H1 (cell line): ENCODE measurements at regions not wholly inside any gene's neighbourhood (a gene's known extent, or its start where the extent isn't known, plus 50 kb on each side); places are given as distances from the start of the nearest gene placed in this dataset.

ENCODE experiments used
- CTCF ChIA-PET: fragments of 300-600 bp; sonication (Branson Sonifier 250); formaldehyde crosslinking; loops from one replicate; lab custom pipeline; 2021; ENCODE audit not compliant: partially characterized antibody; lab: Charles Lee
- POLR2A ChIA-PET: fragments of 300-600 bp; sonication (Branson Sonifier 250); formaldehyde crosslinking; loops from one replicate; lab custom pipeline; 2021; ENCODE audit warnings: inconsistent platforms; ENCODE audit not compliant: partially characterized antibody; lab: Charles Lee
- DNase-seq, 2 experiments: peaks; one replicate each; pipeline versions ENCODE4 v3.0.0 to v3.0.0-alpha.2; 2010 to 2022; ENCODE audit warnings: low spot score in 2 of 2, low read depth in 1 of 2, mixed read lengths in 1 of 2
- FAIRE-seq: peaks from 2 replicates; lab custom pipeline; 2011; peaks lifted over from hg19 to GRCh38; lab: Jason Lieb, UNC
- H2AFZ ChIP-seq: 2 replicates; pipeline ENCODE4 v1.8.1; 2012; ENCODE audit warnings: low read length, inconsistent platforms
- H2AK5ac ChIP-seq: 2 replicates; pipeline ENCODE4 v1.6.1; 2013; ENCODE audit warnings: low read depth, low read length
- H2BK120ac ChIP-seq: replicated peaks from 2 replicates; pipeline ENCODE3; 2013; ENCODE audit warnings: low read depth, low read length, inconsistent platforms
- H2BK12ac ChIP-seq: 2 replicates; pipeline ENCODE4 v1.6.1; 2013; ENCODE audit warnings: low read depth, low read length
- H2BK15ac ChIP-seq: 2 replicates; pipeline ENCODE4 v1.6.1; 2013; ENCODE audit warnings: low read length
- H2BK20ac ChIP-seq: 2 replicates; pipeline ENCODE4 v1.6.1; 2013; ENCODE audit warnings: low read length
- H2BK5ac ChIP-seq: 2 replicates; pipeline ENCODE4 v1.6.1; 2013; ENCODE audit warnings: low read depth, low read length
- H3K14ac ChIP-seq: 2 replicates; pipeline ENCODE4 v1.6.1; 2013; ENCODE audit warnings: inconsistent platforms; ENCODE audit not compliant: insufficient read length
- H3K18ac ChIP-seq: 2 replicates; pipeline ENCODE4 v1.6.1; 2013; ENCODE audit warnings: low read length; ENCODE audit errors: extremely low read depth
- H3K23ac ChIP-seq: 2 replicates; pipeline ENCODE4 v1.6.1; 2013; ENCODE audit warnings: inconsistent platforms; ENCODE audit not compliant: insufficient read length
- H3K23me2 ChIP-seq: 2 replicates; pipeline ENCODE4 v1.6.1; 2013; ENCODE audit warnings: low read depth, low read length
- H3K27ac ChIP-seq: 2 replicates; pipeline ENCODE4 v1.6.1; 2011; ENCODE audit warnings: low read depth, low read length, inconsistent platforms
- H3K27me3 ChIP-seq, 4 experiments: replicated peaks in 1 of 4; 1 replicate in 1 of 4; 2 replicates in 3 of 4; pipeline versions ENCODE4 v1.6.1 to v1.8.1; 2011 to 2013; ENCODE audit warnings: low read length in 3 of 4, mild to moderate bottlenecking in 3 of 4, inconsistent platforms in 2 of 4, mixed read lengths in 2 of 4, moderate library complexity in 1 of 4; ENCODE audit not compliant: control insufficient read depth in 3 of 4, insufficient read depth in 3 of 4; ENCODE audit errors: extremely low read depth in 1 of 4
- H3K36me3 ChIP-seq, 4 experiments: 2 replicates each; pipeline versions ENCODE4 v1.6.1 to v1.8.1; 2011 to 2013; ENCODE audit warnings: mild to moderate bottlenecking in 4 of 4, low read length in 3 of 4, moderate library complexity in 2 of 4, control low read depth in 1 of 4, inconsistent platforms in 1 of 4; ENCODE audit not compliant: insufficient read depth in 4 of 4, control insufficient read depth in 2 of 4
- H3K4ac ChIP-seq: replicated peaks from 2 replicates; pipeline ENCODE3; 2013; ENCODE audit warnings: low read length, low read depth, mixed read lengths, inconsistent platforms; ENCODE audit not compliant: insufficient read length
- H3K4me1 ChIP-seq, 4 experiments: replicated peaks in 1 of 4; 1 replicate in 1 of 4; 2 replicates in 3 of 4; pipeline versions ENCODE4 v1.6.1 to v1.8.1; 2011 to 2013; ENCODE audit warnings: low read length in 3 of 4, inconsistent platforms in 2 of 4, mixed read lengths in 1 of 4; ENCODE audit not compliant: insufficient read depth in 4 of 4, control insufficient read depth in 3 of 4
- H3K4me2 ChIP-seq, 2 experiments: 2 replicates each; pipeline versions ENCODE4 v1.6.1 to v1.8.1; 2011 to 2013; ENCODE audit warnings: low read depth in 2 of 2, low read length in 2 of 2, control low read depth in 1 of 2, inconsistent platforms in 1 of 2, mild to moderate bottlenecking in 1 of 2; ENCODE audit not compliant: insufficient read depth in 1 of 2
- H3K4me3 ChIP-seq, 4 experiments: fragments of 200-600, 300-600 bp in 1 of 4; sonication (generic), shearing (Covaris generic), sonication (Bioruptor Twin) in 1 of 4; 2 replicates each; pipeline versions ENCODE4 v1.5.1 to v1.8.1; 2011 to 2016; ENCODE audit warnings: low read length in 4 of 4, low read depth in 3 of 4, control low read depth in 2 of 4, inconsistent platforms in 2 of 4, mild to moderate bottlenecking in 2 of 4, mixed read lengths in 1 of 4, moderate library complexity in 1 of 4; ENCODE audit not compliant: insufficient read depth in 2 of 4; ENCODE audit errors: extremely low read depth in 1 of 4
- H3K56ac ChIP-seq: replicated peaks from 2 replicates; pipeline ENCODE3; 2013; ENCODE audit warnings: low read depth, mild to moderate bottlenecking, mixed read lengths, low read length, inconsistent platforms; ENCODE audit not compliant: insufficient read length
- H3K79me1 ChIP-seq: 2 replicates; pipeline ENCODE4 v1.6.1; 2013; ENCODE audit warnings: low read depth, low read length, control low read depth
- H3K79me2 ChIP-seq, 2 experiments: 2 replicates each; pipeline versions ENCODE4 v1.6.1 to v1.8.1; 2012 to 2013; ENCODE audit warnings: low read length in 2 of 2, mild to moderate bottlenecking in 2 of 2, inconsistent platforms in 1 of 2; ENCODE audit not compliant: insufficient read depth in 2 of 2, control insufficient read depth in 1 of 2
- H3K9ac ChIP-seq, 4 experiments: replicated peaks in 1 of 4; 1 replicate in 1 of 4; 2 replicates in 3 of 4; pipeline versions ENCODE4 v1.6.1 to v1.8.1; 2011 to 2013; ENCODE audit warnings: low read depth in 3 of 4, low read length in 3 of 4, control low read depth in 2 of 4, mild to moderate bottlenecking in 2 of 4, moderate library complexity in 2 of 4, inconsistent platforms in 1 of 4; ENCODE audit errors: extremely low read depth in 1 of 4
- H3K9me3 ChIP-seq, 2 experiments: 2 replicates each; pipeline versions ENCODE4 v1.6.1 to v1.8.1; 2012 to 2013; ENCODE audit warnings: mild to moderate bottlenecking in 2 of 2, moderate library complexity in 2 of 2, control low read depth in 1 of 2, inconsistent platforms in 1 of 2, low read depth in 1 of 2, low read length in 1 of 2, mixed read lengths in 1 of 2; ENCODE audit not compliant: insufficient read depth in 2 of 2
- H4K20me1 ChIP-seq, 2 experiments: replicated peaks in 1 of 2; 2 replicates each; pipeline versions ENCODE3 to v1.8.1; 2011 to 2013; ENCODE audit warnings: inconsistent platforms in 2 of 2, low read length in 2 of 2, mild to moderate bottlenecking in 1 of 2; ENCODE audit not compliant: insufficient read depth in 2 of 2, control insufficient read depth in 1 of 2
- H4K5ac ChIP-seq: 2 replicates; pipeline ENCODE4 v1.6.1; 2013; ENCODE audit warnings: low read length, low read depth, mixed read lengths, inconsistent platforms; ENCODE audit not compliant: insufficient read length
- H4K8ac ChIP-seq: 2 replicates; pipeline ENCODE4 v1.8.0; 2013; ENCODE audit warnings: mild to moderate bottlenecking, moderate library complexity, low read length, inconsistent platforms; ENCODE audit not compliant: insufficient read depth; ENCODE audit errors: extremely low read depth
- H4K91ac ChIP-seq: replicated peaks from 2 replicates; pipeline ENCODE3; 2013; ENCODE audit warnings: low read length, mixed read lengths, inconsistent platforms; ENCODE audit not compliant: insufficient read length
- BRCA1 ChIP-seq: IDR thresholded peaks from 2 replicates; pipeline ENCODE4 v1.6.1; 2012; ENCODE audit warnings: low read depth, low read length, improper control_type of control experiment
- CREB1 ChIP-seq: IDR thresholded peaks from 2 replicates; pipeline ENCODE4 v1.6.1; 2012; ENCODE audit warnings: inconsistent platforms
- HDAC2 ChIP-seq, 2 experiments: fragments of 300-600 bp in 1 of 2; sonication (generic) in 1 of 2; IDR thresholded peaks; 2 replicates each; pipeline ENCODE4 v1.6.1; 2011 to 2012; ENCODE audit warnings: low read depth in 2 of 2, low read length in 2 of 2, mild to moderate bottlenecking in 2 of 2, moderate library complexity in 2 of 2, borderline replicate concordance in 1 of 2, inconsistent platforms in 1 of 2
- RFX5 ChIP-seq: IDR thresholded peaks from 2 replicates; pipeline ENCODE4 v1.6.1; 2011; ENCODE audit warnings: low read depth, low read length, improper control_type of control experiment, borderline replicate concordance
- RNF2 ChIP-seq: fragments of 200-900, 300-1000 bp; sonication (generic); IDR thresholded peaks from 2 replicates; pipeline ENCODE4 v1.7.1; 2016; ENCODE audit warnings: borderline replicate concordance, low read depth, mild to moderate bottlenecking, antibody characterized with exemption, low read length; ENCODE audit not compliant: poor library complexity, severe bottlenecking; ENCODE audit errors: missing control alignments
- SAP30 ChIP-seq: fragments of 300-600 bp; sonication (generic); IDR thresholded peaks from 2 replicates; pipeline ENCODE4 v1.7.1; 2012; ENCODE audit warnings: low read length, moderate library complexity, mild to moderate bottlenecking, inconsistent platforms; ENCODE audit not compliant: insufficient read depth, insufficient replicate concordance
- WGBS, 2 experiments: shearing (Covaris generic) in 1 of 2; methylation state at CpG; one replicate each; pipeline versions ENCODE4 v1.1.6 to v1.1.7; 2013 to 2015; ENCODE audit warnings: low lambda C conversion rate in 2 of 2, mixed read lengths in 2 of 2, inconsistent platforms in 1 of 2, low coverage in 1 of 2, missing lambda C conversion rate in 1 of 2; ENCODE audit not compliant: insufficient replicate concordance in 2 of 2, insufficient coverage in 1 of 2, insufficient read length in 1 of 2; ENCODE audit errors: extremely low coverage in 1 of 2, missing lambda C conversion rate in 1 of 2; 5-methylcytosine and 5-hydroxymethylcytosine counted together

DNA sequence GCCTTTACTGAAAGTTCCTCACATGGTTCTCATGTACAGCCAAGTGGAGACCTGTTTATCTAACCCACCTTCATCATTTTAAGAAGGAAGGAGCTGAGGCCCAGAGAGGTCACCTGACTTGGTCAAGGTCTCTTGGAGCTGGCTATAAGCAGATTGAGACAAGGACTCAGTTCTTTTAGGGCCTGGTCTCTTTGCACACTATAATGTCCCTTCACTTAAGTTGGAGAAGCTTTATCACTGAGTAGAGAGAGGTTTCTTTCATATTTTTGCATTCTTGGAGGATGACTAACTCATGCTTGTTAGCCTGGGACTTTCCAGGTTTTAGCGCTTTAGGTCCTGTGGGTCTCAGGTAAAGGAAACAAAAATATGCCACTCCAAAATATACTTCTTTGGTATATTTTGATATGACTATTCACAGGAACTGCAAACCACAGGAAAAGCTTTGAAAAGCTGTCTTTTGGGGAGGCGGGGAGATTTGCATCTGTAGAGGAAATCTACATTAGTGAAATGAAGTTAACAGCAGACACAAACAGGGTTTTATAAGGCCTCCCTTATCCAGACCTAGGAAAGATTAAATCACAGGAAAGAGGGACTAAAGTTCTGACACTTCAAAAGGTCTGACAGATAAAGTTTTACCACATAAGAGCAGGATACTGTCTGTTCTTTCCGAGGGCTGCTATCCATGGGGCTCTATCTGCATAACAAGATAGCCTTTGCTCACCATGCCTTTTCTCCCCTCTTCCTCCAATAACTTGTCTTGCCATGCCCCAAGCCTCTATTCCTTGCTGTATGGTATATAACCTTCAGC is 95.8 kb upstream of the ANKRD55 start:
- FAIRE-seq: no peak
- no peak overlapping the region for H3K4me2 ChIP-seq

More for the DNA sequence above, 95.8 kb upstream of the ANKRD55 start:
- CTCF ChIA-PET: interaction anchor here (0.6 to 1.5 kb wide), 5 partner anchors 27 to 507 kb away, joined by 3 to 5 read pairs (median 3); no protein-coding TSS in a partner anchor
- H3K4me1 ChIP-seq: peaks cover 0 to 5% (median under 1%) of the 10 kb centered on the region in 4 experiments; a peak in 2 of 7 replicates
- peaks cover 2 to 6% of the 10 kb centered on the region in 2 experiments; a peak in 1 of 4 replicates for H3K9me3 ChIP-seq
- H3K4me3 ChIP-seq: no peak overlapping the region
- H3K9ac ChIP-seq: no peak overlapping the region
- no peaks in the 10 kb centered on the region for H3K23me2 ChIP-seq
- no peak overlapping the region for H2BK20ac ChIP-seq
- no peaks in the 10 kb centered on the region for H3K27me3 ChIP-seq
- no peak overlapping the region for H2BK5ac ChIP-seq
- H3K18ac ChIP-seq: no peak overlapping the region
- H2BK120ac ChIP-seq: no peak overlapping the region
- no peaks in the 10 kb centered on the region for H3K79me1 ChIP-seq
- no peaks in the 10 kb centered on the region for H3K79me2 ChIP-seq
- no peak for TF ChIP-seq BRCA1
- no peak for TF ChIP-seq RFX5
- TF ChIP-seq HDAC2 (IDR thresholded peaks at IDR 0.05; ENCODE audit: borderline replicate concordance in 1 of 2, low read depth in 2 of 2, low read length in 2 of 2): no peak
- no peak for TF ChIP-seq SAP30
- no peak for TF ChIP-seq RNF2
- no peak for TF ChIP-seq CREB1
- H3K23ac ChIP-seq: no peak overlapping the region
- H3K36me3 ChIP-seq: no peaks in the 10 kb centered on the region
- H4K5ac ChIP-seq: no peak overlapping the region
- H4K91ac ChIP-seq: no peak overlapping the region
- no peak overlapping the region for H4K8ac ChIP-seq
- no peak overlapping the region for H2AK5ac ChIP-seq
- H3K14ac ChIP-seq: no peak overlapping the region
- 58% methylated on average over 3 of the region's 3 CpGs; no CpG with 5 or more reads in 1 of the 2 experiments for WGBS, 2 experiments
- H4K20me1 ChIP-seq: no peaks in the 10 kb centered on the region
- H3K27ac ChIP-seq: no peak overlapping the region
- POLR2A ChIA-PET: interaction anchor here (0.7 kb wide), 1 partner anchor 10 kb away, joined by 3 read pairs; no protein-coding TSS in a partner anchor
- H2BK15ac ChIP-seq: no peak overlapping the region
- no peak for DNase-seq
- H3K4ac ChIP-seq: no peak overlapping the region
- H2AFZ ChIP-seq: no peak overlapping the region
- no peak overlapping the region for H3K56ac ChIP-seq
- no peak overlapping the region for H2BK12ac ChIP-seq
